ENCODE measurements at regions not wholly inside any gene's neighbourhood (a gene's known extent, or its start where the extent isn't known, plus 50 kb on each side); places are given as distances from the start of the nearest gene placed in this dataset.

GRCh38 chr15:70277556-70277955 lies 179.8 kb upstream of the TLE3 start:
- no peak for DNase-seq (ENCODE audit: low read depth)

GRCh38 chr15:70276401-70276800 lies 178.7 kb upstream of the TLE3 start:
- DNase-seq (ENCODE audit: low read depth) = no peak

GRCh38 chr15:70275461-70276138 lies 177.9 kb upstream of the TLE3 start:
- no peak for DNase-seq (ENCODE audit: low read depth)

DNA sequence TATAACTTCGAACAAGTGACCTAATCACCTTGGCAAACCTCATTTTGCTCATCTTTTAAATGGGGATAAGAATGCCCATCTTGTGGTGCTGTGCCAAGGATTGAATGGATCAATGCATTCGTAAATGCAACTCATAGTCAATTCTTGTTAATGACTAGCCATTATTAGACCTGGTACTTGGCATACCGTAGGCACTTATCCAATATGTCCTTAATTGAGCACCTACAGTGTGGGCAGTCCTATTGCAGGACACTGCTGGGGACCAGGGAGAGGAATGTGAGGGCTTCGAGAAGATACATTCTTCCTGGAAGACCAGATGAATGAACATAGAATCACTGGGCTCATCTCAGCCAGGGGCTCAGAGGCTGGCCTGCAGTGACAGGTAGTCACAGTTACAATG lies 177.2 kb upstream of the TLE3 start:
- DNase-seq (ENCODE audit: low read depth) = no peak

DNA sequence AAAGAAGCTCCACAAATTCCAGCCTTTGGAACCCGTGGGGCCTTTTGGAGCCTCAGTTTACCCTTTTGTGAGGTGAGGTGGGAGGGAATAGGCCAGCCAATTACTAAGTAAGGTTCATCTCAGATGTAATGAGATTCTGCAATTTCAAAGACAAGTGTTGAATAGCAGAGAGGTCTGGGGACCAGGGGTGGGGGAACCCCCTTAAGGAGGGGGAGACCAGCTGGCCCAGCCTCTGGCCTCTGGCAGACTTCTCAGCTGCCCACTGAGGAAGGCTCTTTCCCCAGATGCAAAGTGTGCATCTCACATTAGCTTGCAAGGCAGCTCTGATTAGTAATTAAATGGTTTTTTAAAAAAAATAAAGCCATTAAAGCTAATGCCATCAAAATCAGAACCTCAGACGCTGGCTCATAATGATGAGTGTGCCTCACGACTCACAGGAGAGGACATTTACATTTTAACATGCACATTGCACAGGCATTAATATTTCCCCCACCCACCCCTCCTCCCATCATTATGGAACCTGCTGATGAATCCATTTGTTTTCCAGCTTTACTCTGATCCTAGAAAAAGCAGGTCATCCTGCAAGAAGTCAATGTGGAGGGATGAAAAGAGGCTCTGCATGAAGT lies 176.7 kb upstream of the TLE3 start:
- DNase-seq (ENCODE audit: low read depth) = no peak

- DNase-seq (ENCODE audit: low read depth) = no peak
Observed at GRCh38 chr15:70273808-70274207, 176.1 kb upstream of the TLE3 start.

- DNase-seq (ENCODE audit: low read depth) = no peak
Observed at GRCh38 chr15:70272565-70273355, 175.0 kb upstream of the TLE3 start.

GRCh38 chr15:70271422-70272088 lies 173.8 kb upstream of the TLE3 start:
- no peak for DNase-seq (ENCODE audit: low read depth)

GRCh38 chr15:70270752-70271111 lies 173.0 kb upstream of the TLE3 start:
- no peak for DNase-seq (ENCODE audit: low read depth)

- no peak for DNase-seq (ENCODE audit: low read depth)
Observed at GRCh38 chr15:70269991-70270751, 172.5 kb upstream of the TLE3 start.

- DNase-seq (ENCODE audit: low read depth) = no peak
Observed at GRCh38 chr15:70269311-70269911, 171.7 kb upstream of the TLE3 start.

DNA sequence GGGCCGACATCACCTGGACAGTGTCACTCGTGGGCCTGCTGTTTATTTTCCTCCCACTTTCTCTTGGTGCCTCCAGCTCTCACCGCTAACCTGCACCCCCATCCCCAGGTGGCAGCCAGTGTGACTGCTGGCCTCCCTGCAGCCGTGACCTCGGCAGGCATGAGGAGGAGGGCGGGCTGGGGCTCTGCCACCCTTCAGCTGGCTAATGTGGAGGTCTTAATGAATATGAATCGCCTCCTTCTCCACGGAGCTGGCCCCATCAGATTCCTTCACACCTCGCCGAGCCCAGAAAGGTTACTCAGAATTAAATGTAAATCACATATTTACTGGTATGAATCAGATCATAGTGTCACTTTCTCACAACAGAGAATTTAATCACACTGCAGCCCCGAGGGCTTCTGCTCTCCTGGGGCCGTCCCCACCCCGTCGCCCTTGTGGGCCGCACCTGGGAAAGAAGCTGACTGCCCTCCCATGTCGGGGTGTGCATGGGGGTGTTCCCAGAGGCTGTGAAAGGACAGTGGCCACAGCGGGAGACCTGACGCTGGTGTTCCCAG lies 171.1 kb upstream of the TLE3 start:
- no peak for DNase-seq (ENCODE audit: low read depth)

- no peak for DNase-seq (ENCODE audit: low read depth)
Observed at GRCh38 chr15:70267879-70268278, 170.2 kb upstream of the TLE3 start.

- DNase-seq (ENCODE audit: low read depth) = no peak
Observed at GRCh38 chr15:70267306-70267705, 169.6 kb upstream of the TLE3 start.

- DNase-seq (ENCODE audit: low read depth) = no peak
Observed at GRCh38 chr15:70266412-70267121, 168.8 kb upstream of the TLE3 start.

GRCh38 chr15:70265986-70266385 lies 168.3 kb upstream of the TLE3 start:
- DNase-seq (ENCODE audit: low read depth) = no peak

- no peak for DNase-seq (ENCODE audit: low read depth)
Observed at GRCh38 chr15:70265466-70265978, 167.8 kb upstream of the TLE3 start.

- no peak for DNase-seq (ENCODE audit: low read depth)
Observed at GRCh38 chr15:70264738-70265465, 167.2 kb upstream of the TLE3 start.

DNA sequence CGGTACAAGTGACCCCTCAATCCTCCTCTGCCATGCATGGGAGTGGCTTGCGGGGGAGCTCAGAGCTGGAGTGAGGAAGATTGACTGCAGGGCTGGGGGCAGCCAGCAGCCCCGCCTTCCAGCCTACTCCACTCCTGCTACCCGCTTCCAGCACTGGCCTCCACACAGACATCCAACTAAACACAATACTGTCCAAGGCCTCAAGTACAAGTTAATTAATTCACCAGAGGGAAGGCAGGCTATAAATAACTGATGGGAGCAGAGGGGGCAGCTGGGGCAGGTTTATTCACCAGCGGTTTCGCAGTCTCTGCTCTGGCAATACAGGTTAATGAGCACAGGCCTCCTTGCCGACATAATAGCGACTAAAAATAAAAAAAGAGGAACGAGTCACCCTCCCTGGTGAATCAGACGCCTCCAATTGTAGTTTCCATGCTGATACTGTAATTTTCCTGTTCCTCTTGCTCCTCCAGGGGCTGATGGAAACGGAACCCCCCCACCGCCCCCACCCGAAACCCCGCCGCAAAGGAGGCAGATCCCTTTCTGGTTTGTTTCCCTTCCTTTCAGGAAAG lies 166.4 kb upstream of the TLE3 start:
- no peak for DNase-seq (ENCODE audit: low read depth)

Measured in activated T-cell treated with anti-CD3 and anti-CD28 coated beads for 48 hours (primary cell).